NCI-H1930 (cell line): ENCODE measurements at regions not wholly inside any gene's neighbourhood (a gene's known extent, or its start where the extent isn't known, plus 50 kb on each side); places are given as distances from the start of the nearest gene placed in this dataset.

Source experiments
- DNase-seq, 2 experiments: peaks; one replicate each; lab custom pipeline; 2025; lab: John Stamatoyannopoulos, UW

GRCh38 chr3:10583798-10584708 is 78.7 kb upstream of the ATP2B2 start:
- no peak for DNase-seq

GRCh38 chr3:10585945-10586344 is 80.6 kb upstream of the ATP2B2 start:
- no peak for DNase-seq

- no peak for DNase-seq
Measured at GRCh38 chr3:10594915-10595314, 89.5 kb upstream of the ATP2B2 start.

GRCh38 chr3:10596746-10597448 is 91.5 kb upstream of the ATP2B2 start:
- DNase-seq = no peak

- no peak for DNase-seq
Measured at GRCh38 chr3:10597733-10598132, 92.3 kb upstream of the ATP2B2 start.

GRCh38 chr3:10599017-10599416 is 93.6 kb upstream of the ATP2B2 start:
- DNase-seq = no peak

- DNase-seq = no peak
Measured at GRCh38 chr3:10599444-10599843, 94.1 kb upstream of the ATP2B2 start.

- DNase-seq = no peak
Measured at GRCh38 chr3:10600296-10600714, 94.9 kb upstream of the ATP2B2 start.

GRCh38 chr3:10600726-10601125 is 95.3 kb upstream of the ATP2B2 start:
- DNase-seq = no peak

GRCh38 chr3:10601151-10601856 is 95.9 kb upstream of the ATP2B2 start:
- DNase-seq = no peak

GRCh38 chr3:10601857-10602230 is 96.5 kb upstream of the ATP2B2 start:
- DNase-seq = no peak

GRCh38 chr3:10602271-10602670 is 96.9 kb upstream of the ATP2B2 start:
- DNase-seq = no peak

GRCh38 chr3:10602769-10603768 is 97.7 kb upstream of the ATP2B2 start:
- no peak for DNase-seq

- no peak for DNase-seq
Measured at GRCh38 chr3:10609134-10609533, 103.7 kb upstream of the ATP2B2 start.

- DNase-seq = no peak
Measured at GRCh38 chr3:10614168-10614567, 108.8 kb upstream of the ATP2B2 start.

GRCh38 chr3:10615715-10616114 is 110.3 kb upstream of the ATP2B2 start:
- no peak for DNase-seq

- no peak for DNase-seq
Measured at GRCh38 chr3:10616321-10616720, 110.9 kb upstream of the ATP2B2 start.

- no peak for DNase-seq
Measured at GRCh38 chr3:10619989-10620832, 114.8 kb upstream of the ATP2B2 start.

GRCh38 chr3:10620833-10621082 is 115.4 kb upstream of the ATP2B2 start:
- no peak for DNase-seq

- no peak for DNase-seq
Measured at GRCh38 chr3:10623578-10624275, 118.3 kb upstream of the ATP2B2 start.
